ENCODE measurements at regions not wholly inside any gene's neighbourhood (a gene's known extent, or its start where the extent isn't known, plus 50 kb on each side); places are given as distances from the start of the nearest gene placed in this dataset.

- DNase-seq = no peak
Measured at GRCh38 chr16:80171746-80172145, 369.0 kb upstream of the DYNLRB2 start.

GRCh38 chr16:80171199-80171598, 369.6 kb upstream of the DYNLRB2 start:
- DNase-seq = no peak

- no peak for DNase-seq
Measured at GRCh38 chr16:80167657-80168390, 373.0 kb upstream of the DYNLRB2 start.

- no peak for DNase-seq
Measured at GRCh38 chr16:80166082-80166481, 374.7 kb upstream of the DYNLRB2 start.

GRCh38 chr16:80164966-80165550, 375.7 kb upstream of the DYNLRB2 start:
- DNase-seq = no peak

- no peak for DNase-seq
Measured at GRCh38 chr16:80163339-80163738, 377.5 kb upstream of the DYNLRB2 start.

GRCh38 chr16:80161799-80162739, 378.7 kb upstream of the DYNLRB2 start:
- no peak for DNase-seq

- no peak for DNase-seq
Measured at GRCh38 chr16:80158766-80159165, 382.0 kb upstream of the DYNLRB2 start.

GRCh38 chr16:80151722-80152111, 389.1 kb upstream of the DYNLRB2 start:
- DNase-seq = no peak

- no peak for DNase-seq
Measured at GRCh38 chr16:80150978-80151721, 389.6 kb upstream of the DYNLRB2 start.

GRCh38 chr16:80148826-80149225, 392.0 kb upstream of the DYNLRB2 start:
- no peak for DNase-seq

- peak; percentile 85 for DNase-seq
Measured at GRCh38 chr16:80147026-80147655, 393.7 kb upstream of the DYNLRB2 start.

- no peak for DNase-seq
Measured at GRCh38 chr16:80144191-80144590, 396.6 kb upstream of the DYNLRB2 start.

GRCh38 chr16:80142940-80143339, 397.9 kb upstream of the DYNLRB2 start:
- DNase-seq = no peak

GRCh38 chr16:80142281-80142680, 398.5 kb upstream of the DYNLRB2 start:
- no peak for DNase-seq

GRCh38 chr16:80129791-80130190, 411.0 kb upstream of the DYNLRB2 start:
- no peak for DNase-seq

GRCh38 chr16:80125677-80126076, 415.1 kb upstream of the DYNLRB2 start:
- no peak for DNase-seq

GRCh38 chr16:80123189-80123588, 417.6 kb upstream of the DYNLRB2 start:
- no peak for DNase-seq

GRCh38 chr16:80122115-80122514, 418.7 kb upstream of the DYNLRB2 start:
- DNase-seq = peak; percentile 19

GRCh38 chr16:80121522-80121909, 419.3 kb upstream of the DYNLRB2 start:
- DNase-seq = no peak

- DNase-seq = no peak
Measured at GRCh38 chr16:80120899-80121521, 419.8 kb upstream of the DYNLRB2 start.

GRCh38 chr16:80117556-80118130, 423.1 kb upstream of the DYNLRB2 start:
- no peak for DNase-seq
